C4-2B (cell line): ENCODE measurements at regions not wholly inside any gene's neighbourhood (a gene's known extent, or its start where the extent isn't known, plus 50 kb on each side); places are given as distances from the start of the nearest gene placed in this dataset.

Experiments
- ZFX ChIP-seq: fragments of 450-650 bp; IDR thresholded peaks from 2 replicates; pipeline ENCODE4 v1.6.1; 2017
- TF ChIP-seq, protein P1 (sequence below): fragments of 450-650 bp; conservative IDR thresholded peaks from 2 replicates; pipeline ENCODE4 v1.5.1; 2017; ENCODE audit warnings: mild to moderate bottlenecking

DNA sequence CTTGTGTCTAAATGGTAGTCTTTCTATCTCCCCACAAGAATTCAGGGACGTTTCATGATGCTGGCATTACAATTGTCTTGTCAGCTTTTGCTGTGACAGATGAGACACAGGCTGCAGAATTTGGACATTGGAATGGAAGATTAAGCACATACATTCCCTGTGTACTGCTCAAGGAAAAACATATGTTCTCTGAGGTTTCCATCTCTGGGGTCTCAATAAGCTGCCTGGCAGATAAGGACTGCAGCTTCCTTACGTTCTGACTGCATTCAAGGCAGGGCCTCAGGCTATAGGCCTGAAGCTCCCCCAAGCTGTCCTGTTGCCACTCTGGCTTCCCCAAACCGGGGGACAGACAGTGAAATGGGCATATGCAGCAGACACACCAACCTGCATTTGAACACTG is 91.3 kb upstream of the KL start:
- TF ChIP-seq, protein P1, sequence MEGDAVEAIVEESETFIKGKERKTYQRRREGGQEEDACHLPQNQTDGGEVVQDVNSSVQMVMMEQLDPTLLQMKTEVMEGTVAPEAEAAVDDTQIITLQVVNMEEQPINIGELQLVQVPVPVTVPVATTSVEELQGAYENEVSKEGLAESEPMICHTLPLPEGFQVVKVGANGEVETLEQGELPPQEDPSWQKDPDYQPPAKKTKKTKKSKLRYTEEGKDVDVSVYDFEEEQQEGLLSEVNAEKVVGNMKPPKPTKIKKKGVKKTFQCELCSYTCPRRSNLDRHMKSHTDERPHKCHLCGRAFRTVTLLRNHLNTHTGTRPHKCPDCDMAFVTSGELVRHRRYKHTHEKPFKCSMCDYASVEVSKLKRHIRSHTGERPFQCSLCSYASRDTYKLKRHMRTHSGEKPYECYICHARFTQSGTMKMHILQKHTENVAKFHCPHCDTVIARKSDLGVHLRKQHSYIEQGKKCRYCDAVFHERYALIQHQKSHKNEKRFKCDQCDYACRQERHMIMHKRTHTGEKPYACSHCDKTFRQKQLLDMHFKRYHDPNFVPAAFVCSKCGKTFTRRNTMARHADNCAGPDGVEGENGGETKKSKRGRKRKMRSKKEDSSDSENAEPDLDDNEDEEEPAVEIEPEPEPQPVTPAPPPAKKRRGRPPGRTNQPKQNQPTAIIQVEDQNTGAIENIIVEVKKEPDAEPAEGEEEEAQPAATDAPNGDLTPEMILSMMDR: no peak
- no peak for TF ChIP-seq ZFX
